Bone marrow (tissue), 2 donors: ENCODE measurements at regions not wholly inside any gene's neighbourhood (a gene's known extent, or its start where the extent isn't known, plus 50 kb on each side); places are given as distances from the start of the nearest gene placed in this dataset.

ENCODE experiments used
- DNase-seq, 2 donors: peaks; one replicate each; lab custom pipeline; 2025; lab: John Stamatoyannopoulos, UW

GRCh38 chr12:22900401-22900800 lies 275.4 kb downstream of the ETNK1 start:
- DNase-seq, result no peak

- no peak for DNase-seq
Observed at GRCh38 chr12:22904485-22904884, 279.5 kb downstream of the ETNK1 start.

- no peak for DNase-seq
Observed at GRCh38 chr12:22916241-22916640, 291.3 kb downstream of the ETNK1 start.

DNA sequence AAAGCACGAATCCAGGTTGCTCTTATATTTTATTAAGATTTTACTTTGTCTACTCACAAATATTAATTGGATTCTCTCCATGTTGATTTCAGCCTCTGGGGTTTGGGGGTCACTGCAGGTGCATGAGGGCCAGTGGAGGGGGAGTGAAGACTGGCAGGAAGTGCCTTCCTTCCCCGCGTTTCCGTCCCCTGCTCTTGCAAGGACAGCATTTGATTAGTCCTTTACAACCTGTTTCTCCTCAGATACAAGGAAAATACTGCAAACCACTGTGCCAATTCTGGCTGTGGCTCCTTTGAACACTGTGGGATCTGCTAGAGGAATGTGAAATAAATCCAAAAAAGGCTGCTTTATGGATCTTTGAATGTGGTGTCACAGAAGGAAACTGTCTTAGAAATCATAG lies 291.8 kb downstream of the ETNK1 start:
- DNase-seq, result no peak

GRCh38 chr12:22919883-22920282 lies 294.9 kb downstream of the ETNK1 start:
- no peak for DNase-seq

GRCh38 chr12:22923768-22924167 lies 298.8 kb downstream of the ETNK1 start:
- no peak for DNase-seq

DNA sequence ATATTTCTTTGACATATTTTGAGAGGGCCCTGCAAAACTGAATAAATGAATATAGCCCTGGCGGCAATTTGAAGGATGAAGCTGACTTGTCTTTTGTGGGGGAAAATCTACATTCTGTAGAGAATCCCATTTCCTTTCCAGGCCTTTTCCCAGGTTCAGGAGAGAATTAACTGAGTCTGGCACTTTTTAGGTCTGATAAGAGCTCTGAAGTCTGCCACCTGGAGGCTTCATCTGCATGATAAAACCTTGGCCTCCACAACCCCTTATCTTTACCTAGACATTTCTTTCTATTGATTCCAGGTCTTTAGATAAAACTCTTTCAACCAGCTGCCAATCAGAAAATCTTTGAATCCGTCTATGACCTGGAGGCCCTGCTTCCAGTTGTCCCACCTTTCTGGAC lies 299.4 kb downstream of the ETNK1 start:
- no peak for DNase-seq

DNA sequence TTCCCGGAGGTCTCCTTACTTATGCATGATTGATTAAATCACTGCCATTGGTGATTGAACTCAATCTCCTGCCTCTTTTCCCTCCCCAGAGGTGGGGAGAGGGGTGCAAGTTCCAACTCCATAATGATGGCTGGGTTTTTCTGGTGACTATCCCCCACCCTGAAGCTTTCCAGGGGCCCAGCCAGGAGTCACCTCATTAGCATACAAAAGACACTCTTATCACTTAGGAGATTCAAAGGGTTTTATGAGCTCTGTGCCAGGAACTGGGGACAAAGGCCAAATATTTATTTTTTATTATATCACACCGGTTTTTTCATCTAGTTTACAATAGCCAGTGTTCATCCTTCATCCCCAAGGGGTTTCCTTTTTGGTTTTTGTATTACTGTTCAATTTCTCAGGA lies 300.7 kb downstream of the ETNK1 start:
- DNase-seq, result no peak

- no peak for DNase-seq
Observed at GRCh38 chr12:22932431-22932830, 307.5 kb downstream of the ETNK1 start.

- no peak for DNase-seq
Observed at GRCh38 chr12:22935090-22935489, 310.1 kb downstream of the ETNK1 start.

DNA sequence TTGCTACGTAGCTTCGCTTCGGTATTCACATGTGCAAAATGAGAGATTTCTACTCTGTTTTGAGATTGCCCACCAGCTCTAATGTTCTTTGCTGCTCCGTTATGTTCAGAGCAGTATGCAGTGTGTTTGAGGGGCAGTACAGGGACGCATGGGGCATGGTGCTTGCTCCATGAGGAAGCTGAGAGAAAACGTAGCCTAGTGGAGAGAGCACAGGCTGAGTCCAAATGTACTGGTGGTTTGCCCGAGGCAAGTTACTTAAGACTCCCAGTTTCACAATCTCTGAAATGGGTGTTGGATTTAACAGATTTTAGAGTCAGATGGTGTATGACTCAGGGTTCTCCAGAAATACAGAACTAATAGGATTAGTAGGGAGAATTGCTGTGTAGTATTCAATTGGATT lies 310.5 kb downstream of the ETNK1 start:
- no peak for DNase-seq

DNA sequence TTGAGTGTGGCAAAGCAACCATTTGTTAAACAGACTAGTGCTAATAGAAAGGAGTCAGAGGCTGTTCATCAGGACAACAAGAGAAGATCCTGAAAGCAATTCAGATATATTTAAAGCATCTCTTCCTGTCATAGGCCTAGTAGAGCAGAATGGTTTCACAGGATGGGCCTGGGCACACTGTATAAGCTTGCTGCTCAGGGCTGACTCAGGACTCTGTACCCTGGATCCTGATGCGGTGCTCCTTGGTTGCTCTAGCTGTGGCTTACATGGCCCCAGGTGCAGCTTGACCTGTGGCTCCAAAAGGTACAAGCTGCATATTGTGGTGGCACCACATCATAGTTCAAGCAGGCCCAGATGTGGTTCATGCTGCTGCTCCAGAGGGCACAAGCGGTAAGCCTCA lies 313.4 kb downstream of the ETNK1 start:
- DNase-seq, result no peak

- no peak for DNase-seq
Observed at GRCh38 chr12:22951206-22951605, 326.2 kb downstream of the ETNK1 start.

- no peak for DNase-seq
Observed at GRCh38 chr12:22956690-22957089, 331.7 kb downstream of the ETNK1 start.

GRCh38 chr12:22967171-22967570 lies 342.2 kb downstream of the ETNK1 start:
- DNase-seq, result no peak

DNA sequence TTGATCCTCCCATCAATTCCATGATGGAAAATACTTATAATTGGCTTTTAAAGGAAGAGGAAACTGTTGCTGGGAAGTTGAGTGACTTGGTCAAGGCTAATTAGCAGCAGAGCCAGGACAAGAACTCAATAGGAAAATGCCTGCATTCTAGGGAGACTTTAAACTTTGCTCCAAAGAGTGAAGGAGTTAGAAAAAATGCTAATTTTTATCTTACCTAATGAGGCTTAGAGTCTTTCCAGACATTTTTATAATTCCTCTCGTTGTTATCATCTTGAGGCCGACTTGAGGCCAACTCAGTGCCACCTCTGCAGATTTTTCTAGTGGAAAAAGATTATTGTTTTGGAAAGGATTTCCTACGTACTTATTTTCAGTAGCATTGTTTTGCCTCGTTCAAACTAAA lies 344.6 kb downstream of the ETNK1 start:
- DNase-seq, result no peak

GRCh38 chr12:22971247-22971646 lies 346.3 kb downstream of the ETNK1 start:
- no peak for DNase-seq

DNA sequence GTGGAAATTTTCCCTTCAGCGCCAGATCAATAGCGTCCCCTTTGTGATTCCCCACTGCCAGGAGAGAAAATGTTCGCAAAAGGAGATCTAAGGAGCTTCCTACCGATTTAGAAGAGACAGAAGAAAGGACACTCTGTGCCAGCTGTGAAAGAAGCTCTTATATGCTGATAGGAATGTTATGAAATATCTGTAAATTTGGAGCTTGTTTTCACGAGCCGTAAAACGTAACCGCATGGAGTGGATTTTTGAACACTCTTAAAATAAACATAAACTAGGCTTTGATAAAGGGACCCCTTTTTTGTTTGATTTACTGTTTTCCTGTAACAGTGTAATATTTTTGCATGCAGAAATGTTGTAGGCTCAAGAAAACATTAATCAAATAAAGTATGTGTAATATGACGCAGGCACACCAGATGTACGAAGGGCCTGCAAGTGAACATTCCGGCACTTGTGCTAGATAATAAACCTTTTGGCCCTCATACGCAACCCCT lies 346.8 kb downstream of the ETNK1 start:
- no peak for DNase-seq

- DNase-seq, result no peak
Observed at GRCh38 chr12:22974865-22975264, 349.9 kb downstream of the ETNK1 start.

DNA sequence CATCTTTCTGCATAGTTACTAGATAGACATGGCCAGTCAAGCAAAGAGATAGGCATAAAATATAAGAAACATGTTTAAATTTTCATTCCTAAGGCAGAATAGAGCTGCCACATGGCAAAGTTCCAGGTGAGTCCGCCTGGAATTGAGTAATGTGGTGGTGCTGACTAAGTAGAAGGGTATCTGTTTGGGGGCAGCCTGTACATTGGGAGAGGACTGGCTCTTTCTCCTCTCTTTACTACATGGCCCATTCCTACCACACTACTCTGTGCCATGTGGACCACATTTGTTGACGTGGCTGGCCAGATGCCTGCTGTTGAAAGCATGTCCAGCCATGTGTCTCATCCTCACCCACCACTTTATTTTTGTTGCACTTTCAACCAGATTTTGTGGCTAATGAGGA lies 354.0 kb downstream of the ETNK1 start:
- DNase-seq, result no peak

GRCh38 chr12:22979854-22980469 lies 355.0 kb downstream of the ETNK1 start:
- DNase-seq, result no peak

DNA sequence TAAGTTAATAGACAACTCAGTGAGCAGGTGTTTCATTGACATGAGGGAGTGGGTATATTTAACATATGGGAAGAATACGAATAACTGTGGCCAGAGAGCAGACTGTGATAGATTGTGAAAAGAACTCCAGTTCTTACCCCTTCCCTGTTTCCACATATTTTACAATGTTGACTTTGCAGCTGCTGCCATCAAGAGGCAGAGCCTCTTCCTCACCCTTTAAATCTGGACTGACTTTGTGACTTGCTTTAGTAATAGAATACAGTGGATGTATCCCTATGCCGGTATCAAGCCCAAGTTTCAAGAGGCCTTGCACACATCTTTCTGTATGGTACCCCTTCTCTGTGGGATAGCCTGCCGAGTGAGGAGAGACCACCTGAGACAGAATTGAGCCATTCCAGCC lies 356.7 kb downstream of the ETNK1 start:
- no peak for DNase-seq

- no peak for DNase-seq
Observed at GRCh38 chr12:22982635-22983034, 357.7 kb downstream of the ETNK1 start.

- no peak for DNase-seq
Observed at GRCh38 chr12:22986997-22987396, 362.0 kb downstream of the ETNK1 start.

DNA sequence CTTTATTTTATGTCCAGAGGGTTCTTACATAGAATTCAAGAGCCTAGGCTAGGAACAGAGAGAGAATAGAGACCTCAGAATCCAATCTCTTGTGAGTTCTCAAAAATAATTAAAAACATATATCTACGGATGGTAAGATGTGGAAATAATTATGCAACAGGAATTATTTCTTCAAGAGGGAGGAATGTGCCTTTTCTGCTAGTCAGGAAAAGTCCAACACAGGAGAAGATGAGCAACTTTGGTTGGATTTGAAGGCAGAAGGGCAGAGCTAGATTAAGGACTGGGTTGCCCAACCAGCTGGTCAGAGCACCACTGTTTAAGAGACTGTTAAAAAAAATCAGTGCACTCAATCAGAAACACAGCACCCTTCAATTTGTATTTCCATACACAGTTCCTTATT lies 365.5 kb downstream of the ETNK1 start:
- no peak for DNase-seq
